H9 (cell line): ENCODE measurements at regions not wholly inside any gene's neighbourhood (a gene's known extent, or its start where the extent isn't known, plus 50 kb on each side); places are given as distances from the start of the nearest gene placed in this dataset.

Experiments
- DNase-seq: peaks from one replicate; pipeline ENCODE4 v3.0.0-alpha.2; 2017
- H2AFZ ChIP-seq: one replicate; pipeline ENCODE4 v1.6.1; 2013; ENCODE audit warnings: mild to moderate bottlenecking, low read length, control low read depth, moderate library complexity
- H2AK5ac ChIP-seq: 2 replicates; pipeline ENCODE4 v1.6.1; 2013; ENCODE audit warnings: low read length, control low read depth, mixed read lengths; ENCODE audit not compliant: insufficient read length
- H2BK120ac ChIP-seq: one replicate; pipeline ENCODE4 v1.6.1; 2013; ENCODE audit warnings: low read depth, mild to moderate bottlenecking, low read length, control low read depth, inconsistent platforms; ENCODE audit not compliant: poor library complexity, severe bottlenecking
- H2BK12ac ChIP-seq: 2 replicates; pipeline ENCODE4 v1.6.1; 2013; ENCODE audit warnings: low read length, control low read depth, mixed read lengths, low read depth; ENCODE audit not compliant: insufficient read length
- H2BK15ac ChIP-seq: 2 replicates; pipeline ENCODE4 v1.6.1; 2013; ENCODE audit warnings: low read depth, low read length, control low read depth
- H2BK20ac ChIP-seq: one replicate; pipeline ENCODE4 v1.6.1; 2013; ENCODE audit warnings: low read depth, mild to moderate bottlenecking, low read length, control low read depth, inconsistent platforms; ENCODE audit not compliant: poor library complexity, severe bottlenecking
- H2BK5ac ChIP-seq: 2 replicates; pipeline ENCODE4 v1.6.1; 2013; ENCODE audit warnings: low read length, control low read depth, mixed read lengths; ENCODE audit not compliant: insufficient read length
- H3K14ac ChIP-seq: 2 replicates; pipeline ENCODE4 v1.6.1; 2013; ENCODE audit warnings: low read length, control low read depth; ENCODE audit not compliant: insufficient read depth
- H3K18ac ChIP-seq: 2 replicates; pipeline ENCODE4 v1.6.1; 2013; ENCODE audit warnings: low read depth, mild to moderate bottlenecking, mixed read lengths, low read length, control low read depth; ENCODE audit not compliant: insufficient read length
- H3K23ac ChIP-seq: 2 replicates; pipeline ENCODE4 v1.6.1; 2013; ENCODE audit warnings: low read length, control low read depth, mixed read lengths, low read depth; ENCODE audit not compliant: insufficient read length
- H3K23me2 ChIP-seq: 2 replicates; pipeline ENCODE4 v1.6.1; 2013; ENCODE audit warnings: low read depth, mild to moderate bottlenecking, mixed read lengths, low read length, control low read depth; ENCODE audit not compliant: insufficient read length, poor library complexity, severe bottlenecking
- H3K27ac ChIP-seq: 2 replicates; pipeline ENCODE4 v1.5.1; 2013; ENCODE audit warnings: low read length, control low read depth, mixed read lengths, low read depth; ENCODE audit not compliant: insufficient read length
- H3K27me3 ChIP-seq: 2 replicates; pipeline ENCODE4 v1.6.1; 2013; ENCODE audit warnings: low read length, control low read depth, inconsistent platforms; ENCODE audit not compliant: insufficient read depth
- H3K4ac ChIP-seq: 2 replicates; pipeline ENCODE4 v1.6.1; 2013; ENCODE audit warnings: low read depth, mild to moderate bottlenecking, control low read depth, inconsistent platforms, low read length, moderate library complexity
- H3K4me1 ChIP-seq: 2 replicates; pipeline ENCODE4 v1.6.1; 2013; ENCODE audit warnings: low read length, control low read depth, inconsistent platforms; ENCODE audit not compliant: insufficient read depth
- H3K4me2 ChIP-seq: 2 replicates; pipeline ENCODE4 v1.6.1; 2013; ENCODE audit warnings: low read length, control low read depth, mixed read lengths; ENCODE audit not compliant: insufficient read length, insufficient read depth
- H3K56ac ChIP-seq: 2 replicates; pipeline ENCODE4 v1.6.1; 2013; ENCODE audit warnings: low read depth, mild to moderate bottlenecking, mixed read lengths, low read length, control low read depth; ENCODE audit not compliant: insufficient read length
- H3K79me1 ChIP-seq: 2 replicates; pipeline ENCODE4 v1.6.1; 2013; ENCODE audit warnings: low read depth, mild to moderate bottlenecking, moderate library complexity, low read length, control low read depth, inconsistent platforms; ENCODE audit not compliant: insufficient read depth, poor library complexity, severe bottlenecking
- H3K79me2 ChIP-seq: 2 replicates; pipeline ENCODE4 v1.6.1; 2013; ENCODE audit warnings: low read length, control low read depth, inconsistent platforms; ENCODE audit not compliant: insufficient read depth
- H3K9ac ChIP-seq: 2 replicates; pipeline ENCODE4 v1.6.1; 2013; ENCODE audit warnings: low read length, control low read depth, mixed read lengths; ENCODE audit not compliant: insufficient read length; ENCODE audit errors: extremely low read depth
- H3K9me3 ChIP-seq: one replicate; pipeline ENCODE4 v1.6.1; 2013; ENCODE audit warnings: low read depth, low read length, inconsistent platforms; ENCODE audit not compliant: control insufficient read depth
- H3T11ph ChIP-seq: one replicate; pipeline ENCODE4 v1.6.1; 2013; ENCODE audit warnings: mild to moderate bottlenecking, low read length, control low read depth, inconsistent platforms
- H4K20me1 ChIP-seq: one replicate; pipeline ENCODE4 v1.6.1; 2013; ENCODE audit not compliant: control insufficient read depth, insufficient read length, insufficient read depth
- H4K5ac ChIP-seq: 2 replicates; pipeline ENCODE4 v1.6.1; 2013; ENCODE audit warnings: low read depth, mild to moderate bottlenecking, mixed read lengths, low read length, control low read depth; ENCODE audit not compliant: insufficient read length
- H4K8ac ChIP-seq: replicated peaks from 2 replicates; pipeline ENCODE4 v1.6.1; 2013; ENCODE audit warnings: low read length, control low read depth, mixed read lengths, low read depth; ENCODE audit not compliant: insufficient read length
- H4K91ac ChIP-seq: 2 replicates; pipeline ENCODE4 v1.6.1; 2013; ENCODE audit warnings: low read depth, mild to moderate bottlenecking, moderate library complexity, mixed read lengths, low read length, control low read depth; ENCODE audit not compliant: insufficient read length
- H3K27ac Mint-ChIP-seq, 3 experiments: 2 replicates in 2 of 3; 3 replicates in 1 of 3; pipeline ENCODE4 v1.8.0; 2020 to 2021; ENCODE audit warnings: mixed read lengths in 3 of 3, mild to moderate bottlenecking in 1 of 3, moderate library complexity in 1 of 3
- H3K27me3 Mint-ChIP-seq: 2 replicates; pipeline ENCODE4 v1.8.0; 2021; ENCODE audit warnings: low read depth, mild to moderate bottlenecking, moderate library complexity, mixed read lengths
- H3K36me3 Mint-ChIP-seq, 3 experiments: 2 replicates in 2 of 3; 3 replicates in 1 of 3; pipeline ENCODE4 v1.8.0; 2020 to 2021; ENCODE audit warnings: low read depth in 3 of 3, mixed read lengths in 3 of 3; ENCODE audit not compliant: insufficient read depth in 1 of 3
- H3K4me1 Mint-ChIP-seq, 2 experiments: 2 replicates each; pipeline ENCODE4 v1.8.0; 2020; ENCODE audit warnings: mixed read lengths in 2 of 2
- H3K4me3 Mint-ChIP-seq, 2 experiments: 2 replicates in 1 of 2; 3 replicates in 1 of 2; pipeline ENCODE4 v1.8.0; 2020 to 2021; ENCODE audit warnings: mild to moderate bottlenecking in 2 of 2, mixed read lengths in 2 of 2, moderate library complexity in 1 of 2
- H3K9me3 Mint-ChIP-seq, 2 experiments: 2 replicates in 1 of 2; 3 replicates in 1 of 2; pipeline ENCODE4 v1.8.0; 2020; ENCODE audit warnings: mild to moderate bottlenecking in 2 of 2, mixed read lengths in 2 of 2, moderate library complexity in 1 of 2
- WGBS: extraction: QIAGEN DNeasy Blood & Tissue Kit; methylation state at CpG from one replicate; pipeline ENCODE4 v1.1.7; 2013; ENCODE audit warnings: missing lambda C conversion rate, low lambda C conversion rate, mixed read lengths; ENCODE audit not compliant: insufficient read length; ENCODE audit errors: extremely low coverage; 5-methylcytosine and 5-hydroxymethylcytosine counted together
- TF ChIP-seq, protein P1 (sequence below): fragments of 200-600 bp; sonication (generic); conservative IDR thresholded peaks from 3 replicates; pipeline ENCODE4 v1.8.0; 2021; ENCODE audit warnings: antibody characterized with exemption, mild to moderate bottlenecking

DNA sequence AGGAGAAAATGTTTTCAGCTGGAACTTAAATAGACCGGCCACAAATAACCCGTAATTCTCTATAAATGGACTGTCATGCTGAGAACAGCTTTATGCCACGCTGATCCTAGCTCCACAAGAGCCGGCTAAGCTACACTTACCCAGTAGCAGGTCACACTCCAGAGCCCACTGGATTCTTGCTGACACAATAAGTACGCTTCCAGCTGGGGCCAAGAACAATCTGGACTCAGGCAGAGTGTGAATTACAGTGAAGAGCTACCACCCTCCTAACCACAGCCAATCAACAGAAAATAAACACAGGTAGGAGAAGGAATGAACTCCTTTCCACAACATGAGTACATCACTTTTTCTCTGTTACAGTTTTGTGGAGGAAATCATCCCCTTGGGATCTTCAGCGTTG lies 531.3 kb downstream of the GALC start:
- H3K4ac ChIP-seq = no peak overlapping the region
- DNase-seq = no peak
- H2BK5ac ChIP-seq = no peak overlapping the region
- no peaks in the 10 kb centered on the region for H3K27me3 ChIP-seq
- no peak overlapping the region for H4K91ac ChIP-seq
- H3K9me3 ChIP-seq = no peaks in the 10 kb centered on the region
- no peak overlapping the region for H3K56ac ChIP-seq
- H3K4me1 ChIP-seq = no peaks in the 10 kb centered on the region
- H3K79me1 ChIP-seq = no peaks in the 10 kb centered on the region
- H4K20me1 ChIP-seq = no peaks in the 10 kb centered on the region
- TF ChIP-seq, protein P1, sequence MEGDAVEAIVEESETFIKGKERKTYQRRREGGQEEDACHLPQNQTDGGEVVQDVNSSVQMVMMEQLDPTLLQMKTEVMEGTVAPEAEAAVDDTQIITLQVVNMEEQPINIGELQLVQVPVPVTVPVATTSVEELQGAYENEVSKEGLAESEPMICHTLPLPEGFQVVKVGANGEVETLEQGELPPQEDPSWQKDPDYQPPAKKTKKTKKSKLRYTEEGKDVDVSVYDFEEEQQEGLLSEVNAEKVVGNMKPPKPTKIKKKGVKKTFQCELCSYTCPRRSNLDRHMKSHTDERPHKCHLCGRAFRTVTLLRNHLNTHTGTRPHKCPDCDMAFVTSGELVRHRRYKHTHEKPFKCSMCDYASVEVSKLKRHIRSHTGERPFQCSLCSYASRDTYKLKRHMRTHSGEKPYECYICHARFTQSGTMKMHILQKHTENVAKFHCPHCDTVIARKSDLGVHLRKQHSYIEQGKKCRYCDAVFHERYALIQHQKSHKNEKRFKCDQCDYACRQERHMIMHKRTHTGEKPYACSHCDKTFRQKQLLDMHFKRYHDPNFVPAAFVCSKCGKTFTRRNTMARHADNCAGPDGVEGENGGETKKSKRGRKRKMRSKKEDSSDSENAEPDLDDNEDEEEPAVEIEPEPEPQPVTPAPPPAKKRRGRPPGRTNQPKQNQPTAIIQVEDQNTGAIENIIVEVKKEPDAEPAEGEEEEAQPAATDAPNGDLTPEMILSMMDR = no peak
- H2BK15ac ChIP-seq = no peak overlapping the region
- H3K23ac ChIP-seq = no peak overlapping the region
- H4K8ac ChIP-seq = no peak overlapping the region
- no peak overlapping the region for H3K9ac ChIP-seq
- H3K4me3 Mint-ChIP-seq = no peak overlapping the region
- WGBS = no CpG with 5 or more reads among the region's 6 CpGs
- H3K14ac ChIP-seq = no peak overlapping the region
- peaks cover 4 to 5% of the 10 kb centered on the region in 2 experiments; a peak in 1 of 4 replicates for H3K4me1 Mint-ChIP-seq
- no peak overlapping the region for H2AFZ ChIP-seq
- H2BK12ac ChIP-seq = no peak overlapping the region
- H3K18ac ChIP-seq = no peak overlapping the region
- no peaks in the 10 kb centered on the region for H3K23me2 ChIP-seq
- no peak overlapping the region for H4K5ac ChIP-seq
- H2AK5ac ChIP-seq = no peak overlapping the region
- H3K4me2 ChIP-seq = no peak overlapping the region
- H3K27ac ChIP-seq = no peak overlapping the region
- no peak overlapping the region for H3T11ph ChIP-seq
- no peaks in the 10 kb centered on the region for H3K79me2 ChIP-seq
- no peaks in the 10 kb centered on the region for H3K9me3 Mint-ChIP-seq
- no peaks in the 10 kb centered on the region for H3K27me3 Mint-ChIP-seq
- no peaks in the 10 kb centered on the region for H3K36me3 Mint-ChIP-seq
- H2BK20ac ChIP-seq = no peak overlapping the region
- no peak overlapping the region for H2BK120ac ChIP-seq
- H3K27ac Mint-ChIP-seq = no peak overlapping the region
